Ishikawa (cell line): ENCODE measurements at regions not wholly inside any gene's neighbourhood (a gene's known extent, or its start where the extent isn't known, plus 50 kb on each side); places are given as distances from the start of the nearest gene placed in this dataset.

Experiments
- CEBPB ChIP-seq: IDR thresholded peaks from 2 replicates; pipeline ENCODE4 v1.6.1; 2012
- RAD21 ChIP-seq: IDR thresholded peaks from 2 replicates; pipeline ENCODE4 v1.6.1; 2012; ENCODE audit warnings: low read depth
- TAF1 ChIP-seq: IDR thresholded peaks from 2 replicates; pipeline ENCODE4 v1.6.1; 2012; ENCODE audit warnings: low read depth, mild to moderate bottlenecking
- TCF12 ChIP-seq: IDR thresholded peaks from 2 replicates; pipeline ENCODE4 v1.6.1; 2012; ENCODE audit warnings: low read depth
- YY1 ChIP-seq: IDR thresholded peaks from 2 replicates; pipeline ENCODE4 v1.6.1; 2012; ENCODE audit warnings: low read depth
- TF ChIP-seq, protein P1 (sequence below): IDR thresholded peaks from 2 replicates; pipeline ENCODE4 v1.6.1; 2012

DNA sequence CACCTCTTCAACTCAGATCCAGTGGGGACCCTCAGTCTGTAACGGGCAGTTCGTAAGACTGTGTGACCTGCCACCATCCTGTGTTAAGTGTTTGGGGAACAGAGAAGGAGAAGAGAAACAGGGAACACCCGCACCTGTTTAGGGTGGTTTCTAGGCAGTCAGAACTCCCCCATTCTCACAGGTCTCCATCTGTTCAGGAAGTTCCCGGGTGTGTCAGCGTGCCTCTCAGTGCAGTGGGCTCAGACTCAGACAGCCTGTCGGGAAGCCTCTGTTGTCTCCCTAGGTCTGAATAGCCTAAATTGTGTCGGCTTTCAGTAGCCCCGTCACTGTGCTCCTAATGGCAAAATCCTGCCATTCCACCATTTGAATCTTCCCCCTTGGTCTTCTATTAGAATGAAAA, 256.6 kb downstream of the LOXHD1 start:
- TF ChIP-seq TAF1 (no peak), RAD21 (no peak), YY1 (no peak), CEBPB (no peak), TCF12 (no peak)
- TF ChIP-seq, protein P1, sequence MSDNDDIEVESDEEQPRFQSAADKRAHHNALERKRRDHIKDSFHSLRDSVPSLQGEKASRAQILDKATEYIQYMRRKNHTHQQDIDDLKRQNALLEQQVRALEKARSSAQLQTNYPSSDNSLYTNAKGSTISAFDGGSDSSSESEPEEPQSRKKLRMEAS = no peak
